ENCODE measurements at regions not wholly inside any gene's neighbourhood (a gene's known extent, or its start where the extent isn't known, plus 50 kb on each side); places are given as distances from the start of the nearest gene placed in this dataset.

DNA sequence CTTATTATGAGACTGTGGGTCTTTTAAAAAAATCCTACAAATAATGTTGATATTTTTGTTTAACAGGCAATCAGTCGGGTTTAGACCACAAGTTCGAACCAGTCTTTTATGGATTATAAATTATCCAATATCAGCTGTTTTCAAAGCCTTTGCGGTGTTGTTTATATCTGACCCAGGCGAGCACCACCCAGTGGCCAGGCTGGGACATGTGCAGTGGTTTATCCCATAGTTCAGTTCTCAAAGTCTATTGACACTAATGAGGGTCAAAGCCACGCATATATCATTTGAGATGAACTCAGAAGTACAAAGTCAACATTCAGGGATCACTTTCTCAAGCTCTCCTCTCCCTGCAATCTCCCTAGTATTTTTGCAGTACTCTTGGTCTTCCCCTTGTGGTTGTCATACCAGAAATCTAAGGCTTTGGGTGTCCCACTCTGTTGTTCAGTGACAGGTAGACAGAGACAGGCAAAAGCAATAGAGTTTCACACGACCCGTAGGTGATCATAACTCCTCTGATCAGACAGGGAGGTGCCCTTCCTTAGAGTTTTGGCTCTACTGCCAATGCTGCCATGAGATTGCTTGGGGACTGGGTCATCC is 117.4 kb upstream of the POM121L12 start:
- intact Hi-C loops (cut with DNase I; ENCODE audit: low total_unique reads), result no loop called here
- TF ChIP-seq, protein P1, sequence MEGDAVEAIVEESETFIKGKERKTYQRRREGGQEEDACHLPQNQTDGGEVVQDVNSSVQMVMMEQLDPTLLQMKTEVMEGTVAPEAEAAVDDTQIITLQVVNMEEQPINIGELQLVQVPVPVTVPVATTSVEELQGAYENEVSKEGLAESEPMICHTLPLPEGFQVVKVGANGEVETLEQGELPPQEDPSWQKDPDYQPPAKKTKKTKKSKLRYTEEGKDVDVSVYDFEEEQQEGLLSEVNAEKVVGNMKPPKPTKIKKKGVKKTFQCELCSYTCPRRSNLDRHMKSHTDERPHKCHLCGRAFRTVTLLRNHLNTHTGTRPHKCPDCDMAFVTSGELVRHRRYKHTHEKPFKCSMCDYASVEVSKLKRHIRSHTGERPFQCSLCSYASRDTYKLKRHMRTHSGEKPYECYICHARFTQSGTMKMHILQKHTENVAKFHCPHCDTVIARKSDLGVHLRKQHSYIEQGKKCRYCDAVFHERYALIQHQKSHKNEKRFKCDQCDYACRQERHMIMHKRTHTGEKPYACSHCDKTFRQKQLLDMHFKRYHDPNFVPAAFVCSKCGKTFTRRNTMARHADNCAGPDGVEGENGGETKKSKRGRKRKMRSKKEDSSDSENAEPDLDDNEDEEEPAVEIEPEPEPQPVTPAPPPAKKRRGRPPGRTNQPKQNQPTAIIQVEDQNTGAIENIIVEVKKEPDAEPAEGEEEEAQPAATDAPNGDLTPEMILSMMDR (IDR thresholded peaks at IDR 0.05), result no peak
- Histone ChIP-seq H3K27ac (no peak overlapping the region), H3K36me3 (no peaks in the 10 kb centered on the region), H3K4me3 (no peak overlapping the region), H3K9me3 (no peaks in the 10 kb centered on the region), H3K4me1 (no peaks in the 10 kb centered on the region), H3K27me3 (no peaks in the 10 kb centered on the region)
- no peak for DNase-seq

DNA sequence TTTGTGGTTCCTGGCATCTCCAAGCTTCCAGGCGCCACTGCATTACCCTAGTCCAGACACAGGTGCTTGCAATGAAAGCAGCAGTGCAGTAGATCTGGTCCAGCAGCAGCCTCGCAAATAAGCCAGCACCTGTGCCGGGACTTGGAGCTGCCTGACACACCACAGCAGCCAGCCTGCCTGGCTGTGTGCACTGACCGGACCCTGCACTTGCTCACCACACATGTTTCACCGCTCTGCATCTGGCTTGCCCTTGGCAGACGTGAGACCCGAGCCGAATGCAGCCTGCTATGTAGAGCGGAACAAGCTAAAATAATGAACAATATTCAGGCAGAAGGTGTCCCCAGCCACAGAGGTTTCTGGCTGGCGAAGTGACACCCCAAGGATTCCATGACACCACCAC is 123.6 kb upstream of the POM121L12 start:
- TF ChIP-seq, protein P1 (IDR thresholded peaks at IDR 0.05), result no peak
- H3K4me1 ChIP-seq, result no peaks in the 10 kb centered on the region
- intact Hi-C loops (cut with DNase I; ENCODE audit: low total_unique reads), result no loop called here
- no peak overlapping the region for H3K27ac ChIP-seq
- no peak overlapping the region for H3K4me3 ChIP-seq
- no peak for DNase-seq
- H3K9me3 ChIP-seq, result peaks cover 0 to 5% (median 0%) of the 10 kb centered on the region in 3 donors
- H3K27me3 ChIP-seq, result no peaks in the 10 kb centered on the region
- no peaks in the 10 kb centered on the region for H3K36me3 ChIP-seq

DNA sequence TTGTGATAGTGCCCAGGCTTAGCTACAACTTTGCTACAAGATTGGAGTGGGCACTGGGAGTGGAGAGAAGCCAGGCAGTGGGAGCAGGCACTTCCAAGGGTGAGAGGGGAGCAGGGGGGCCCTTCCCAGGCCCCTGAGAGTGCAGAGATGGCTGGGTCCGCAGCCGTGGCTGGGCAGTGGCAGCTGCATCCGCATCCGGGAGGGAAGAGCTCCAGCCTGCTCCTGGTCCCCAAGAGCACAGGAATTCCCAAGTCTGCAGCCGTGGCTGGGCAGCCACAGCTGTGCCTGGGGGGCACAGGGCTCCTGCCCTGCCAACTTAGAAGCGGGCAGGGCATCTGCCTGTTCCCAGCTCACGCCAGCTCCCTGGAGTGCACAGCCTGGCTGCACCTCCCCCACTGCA is 124.1 kb upstream of the POM121L12 start:
- H3K9me3 ChIP-seq, result peaks cover 0 to 5% (median 0%) of the 10 kb centered on the region in 3 donors
- H3K36me3 ChIP-seq, result no peaks in the 10 kb centered on the region
- intact Hi-C loops (cut with DNase I; ENCODE audit: low total_unique reads), result no loop called here
- no peaks in the 10 kb centered on the region for H3K27me3 ChIP-seq
- H3K27ac ChIP-seq, result no peak overlapping the region
- H3K4me3 ChIP-seq, result no peak overlapping the region
- H3K4me1 ChIP-seq, result no peaks in the 10 kb centered on the region
- TF ChIP-seq, protein P1 (IDR thresholded peaks at IDR 0.05), result no peak
- no peak for DNase-seq

DNA sequence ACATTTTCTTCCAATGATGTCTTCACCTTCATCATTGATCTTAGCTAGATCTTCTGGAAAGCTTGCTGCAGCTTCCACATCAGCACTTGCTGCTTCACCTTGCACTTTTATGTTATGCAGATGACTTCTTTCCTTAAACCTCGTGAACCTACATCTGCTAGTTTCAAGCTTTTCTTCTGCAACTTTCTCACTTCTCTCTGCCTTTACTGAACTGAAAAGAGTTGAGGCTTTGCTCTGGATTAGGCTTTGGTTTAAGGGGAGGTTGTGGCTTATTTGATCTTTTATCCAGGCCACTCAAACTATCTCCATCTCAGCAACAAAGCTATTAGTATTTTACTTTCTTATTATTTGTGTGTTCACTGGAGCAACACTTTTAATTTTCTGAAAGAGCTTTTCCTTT is 125.5 kb upstream of the POM121L12 start:
- Histone ChIP-seq H3K27ac (no peak overlapping the region), H3K36me3 (no peaks in the 10 kb centered on the region), H3K27me3 (no peaks in the 10 kb centered on the region), H3K9me3 (peaks cover 0 to 5% (median 0%) of the 10 kb centered on the region in 3 donors), H3K4me1 (no peaks in the 10 kb centered on the region), H3K4me3 (no peak overlapping the region)
- no peak for DNase-seq
- TF ChIP-seq, protein P1 (IDR thresholded peaks at IDR 0.05), result no peak
- intact Hi-C loops (cut with DNase I; ENCODE audit: low total_unique reads), result no loop called here

DNA sequence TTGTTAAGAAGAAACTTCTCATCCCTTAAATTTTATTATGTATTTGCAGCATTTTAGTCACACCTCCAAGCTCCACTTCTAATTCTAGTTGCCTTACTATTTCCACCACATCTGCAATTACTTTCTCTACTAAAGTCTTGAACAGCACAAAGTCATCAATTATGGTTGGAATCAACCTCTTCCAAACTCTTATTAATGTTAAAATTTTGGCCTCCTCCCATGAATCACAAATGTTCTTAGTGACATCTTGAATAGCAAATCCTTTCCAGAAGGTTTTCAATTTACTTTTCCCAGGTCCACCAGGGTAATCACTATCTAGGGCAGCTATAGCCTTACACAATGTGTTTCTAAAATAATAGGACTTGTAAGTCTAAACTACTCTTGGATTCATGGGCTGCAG is 126.3 kb upstream of the POM121L12 start:
- intact Hi-C loops (cut with DNase I; ENCODE audit: low total_unique reads), result no loop called here

More for the DNA sequence above, 126.3 kb upstream of the POM121L12 start:
- H3K9me3 ChIP-seq, result peaks cover 0 to 5% (median 0%) of the 10 kb centered on the region in 3 donors
- DNase-seq, result no peak
- H3K4me3 ChIP-seq, result no peak overlapping the region
- no peaks in the 10 kb centered on the region for H3K27me3 ChIP-seq
- no peaks in the 10 kb centered on the region for H3K36me3 ChIP-seq
- TF ChIP-seq, protein P1 (IDR thresholded peaks at IDR 0.05), result no peak
- H3K4me1 ChIP-seq, result no peaks in the 10 kb centered on the region
- no peak overlapping the region for H3K27ac ChIP-seq

Measured in tibial artery (tissue), 4 donors.